Natural killer cell (primary cell): ENCODE measurements at regions not wholly inside any gene's neighbourhood (a gene's known extent, or its start where the extent isn't known, plus 50 kb on each side); places are given as distances from the start of the nearest gene placed in this dataset.

Source experiments
- ATAC-seq, 3 donors: fragments of 150-1000 bp in 2 of 3; fragments of 200-7000 bp in 1 of 3; cut with Tn5 transposase; 1 replicate in 1 of 3; 2 replicates in 2 of 3; pipeline ENCODE4 v1.10.0; 2021; ENCODE audit warnings: mild to moderate bottlenecking in 2 of 3, moderate library complexity in 2 of 3
- DNase-seq, 2 donors: peaks; one replicate each; pipeline versions ENCODE4 v3.0.0 to v3.0.0-alpha.2; 2013 to 2021; ENCODE audit warnings: mixed read lengths in 1 of 2
- H3K27ac ChIP-seq: one replicate; pipeline ENCODE4 v1.5.1; 2013; ENCODE audit warnings: mild to moderate bottlenecking, low read length
- H3K27me3 ChIP-seq: one replicate; pipeline ENCODE4 v1.6.1; 2013; ENCODE audit warnings: low read length; ENCODE audit not compliant: control insufficient read depth, insufficient read depth
- H3K36me3 ChIP-seq: one replicate; pipeline ENCODE4 v1.6.1; 2013; ENCODE audit warnings: low read length; ENCODE audit not compliant: control insufficient read depth, insufficient read depth
- H3K4me1 ChIP-seq: one replicate; pipeline ENCODE4 v1.6.1; 2013; ENCODE audit warnings: low read length; ENCODE audit not compliant: control insufficient read depth, insufficient read depth
- H3K4me3 ChIP-seq: one replicate; pipeline ENCODE4 v1.5.1; 2013; ENCODE audit warnings: low read length
- H3K9me3 ChIP-seq: one replicate; pipeline ENCODE4 v1.6.1; 2013; ENCODE audit warnings: low read length; ENCODE audit not compliant: control insufficient read depth, insufficient read depth
- H3K27ac Mint-ChIP-seq, 2 donors: one replicate each; pipeline ENCODE4 v1.8.0; 2022; ENCODE audit warnings: mild to moderate bottlenecking in 2 of 2, mixed read lengths in 2 of 2, moderate library complexity in 1 of 2
- H3K27me3 Mint-ChIP-seq, 2 donors: one replicate each; pipeline ENCODE4 v1.8.0; 2022; ENCODE audit warnings: low read depth in 2 of 2, mixed read lengths in 2 of 2
- H3K36me3 Mint-ChIP-seq: one replicate; pipeline ENCODE4 v1.8.0; 2022; ENCODE audit warnings: mixed read lengths
- H3K4me1 Mint-ChIP-seq, 2 donors: one replicate each; pipeline ENCODE4 v1.8.0; 2022; ENCODE audit warnings: mixed read lengths in 2 of 2
- H3K4me3 Mint-ChIP-seq: one replicate; pipeline ENCODE4 v1.8.0; 2022; ENCODE audit warnings: mild to moderate bottlenecking, moderate library complexity, mixed read lengths
- H3K9me3 Mint-ChIP-seq, 2 donors: one replicate each; pipeline ENCODE4 v1.8.0; 2022; ENCODE audit warnings: mixed read lengths in 2 of 2
- CTCF ChIP-seq: fragments of 200-600 bp; IDR thresholded peaks from one replicate; pipeline ENCODE4 v1.8.0; 2022; ENCODE audit warnings: antibody characterized with exemption
- WGBS: methylation state at CpG from one replicate; pipeline ENCODE4 v1.1.7; 2013; ENCODE audit warnings: missing lambda C conversion rate; ENCODE audit not compliant: insufficient coverage; 5-methylcytosine and 5-hydroxymethylcytosine counted together
- intact Hi-C: fragments of 100-400 bp; cut with micrococcal nuclease; formaldehyde crosslinking; loops from one replicate; pipeline ENCODE4 v1.14.2; 2022

- Histone ChIP-seq H3K4me3 (no peak overlapping the region), H3K9me3 (no peaks in the 10 kb centered on the region), H3K27me3 (no peaks in the 10 kb centered on the region), H3K4me1 (no peaks in the 10 kb centered on the region), H3K27ac (no peak overlapping the region), H3K36me3 (no peaks in the 10 kb centered on the region)
- intact Hi-C loops: no loop called here
- DNase-seq (no peak), ATAC-seq (no peak)
- Mint-ChIP-seq H3K27me3 (no peaks in the 10 kb centered on the region), H3K36me3 (no peaks in the 10 kb centered on the region), H3K27ac (no peak overlapping the region), H3K9me3 (peaks cover 0 to 2% of the 10 kb centered on the region in 2 donors), H3K4me1 (no peaks in the 10 kb centered on the region), H3K4me3 (no peak overlapping the region)
- 57% methylated on average over 1 of the region's 6 CpGs for WGBS
- no peak for TF ChIP-seq CTCF
Measured at GRCh38 chr6:140485740-140486449, 1111.4 kb upstream of the CITED2 start.

DNA sequence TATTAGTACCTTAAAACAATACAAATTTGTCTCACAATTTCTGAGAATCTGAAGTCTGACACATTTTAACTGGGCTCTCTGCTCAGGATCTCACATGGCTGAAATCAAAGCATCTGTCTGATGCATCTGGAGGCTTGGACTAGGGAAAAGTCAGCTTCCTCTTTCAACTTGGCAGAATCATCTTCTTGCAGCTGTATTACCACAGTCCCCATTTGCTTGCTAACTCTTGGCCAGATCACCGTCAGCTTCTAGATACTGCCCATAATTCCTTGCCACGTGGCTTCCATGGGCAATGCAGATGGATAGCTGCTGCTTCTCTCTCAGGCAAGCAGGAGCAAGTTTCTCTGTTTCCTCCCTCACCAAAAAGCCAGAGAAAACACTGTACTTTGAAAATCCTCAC lies 1106.4 kb upstream of the CITED2 start:
- TF ChIP-seq CTCF: no peak
- intact Hi-C loops: no loop called here
- Mint-ChIP-seq H3K9me3 (peaks cover 0 to 2% of the 10 kb centered on the region in 2 donors), H3K27me3 (no peaks in the 10 kb centered on the region), H3K36me3 (no peaks in the 10 kb centered on the region), H3K4me3 (no peak overlapping the region), H3K27ac (no peak overlapping the region), H3K4me1 (no peaks in the 10 kb centered on the region)
- no peak overlapping the region for H3K4me3 ChIP-seq
- no peaks in the 10 kb centered on the region for H3K27me3 ChIP-seq
- H3K9me3 ChIP-seq: no peaks in the 10 kb centered on the region
- no peak overlapping the region for H3K27ac ChIP-seq
- no peaks in the 10 kb centered on the region for H3K4me1 ChIP-seq
- H3K36me3 ChIP-seq: no peaks in the 10 kb centered on the region
- DNase-seq (no peak), ATAC-seq (no peak)
- 30% methylated on average over 2 of the region's 2 CpGs for WGBS

DNA sequence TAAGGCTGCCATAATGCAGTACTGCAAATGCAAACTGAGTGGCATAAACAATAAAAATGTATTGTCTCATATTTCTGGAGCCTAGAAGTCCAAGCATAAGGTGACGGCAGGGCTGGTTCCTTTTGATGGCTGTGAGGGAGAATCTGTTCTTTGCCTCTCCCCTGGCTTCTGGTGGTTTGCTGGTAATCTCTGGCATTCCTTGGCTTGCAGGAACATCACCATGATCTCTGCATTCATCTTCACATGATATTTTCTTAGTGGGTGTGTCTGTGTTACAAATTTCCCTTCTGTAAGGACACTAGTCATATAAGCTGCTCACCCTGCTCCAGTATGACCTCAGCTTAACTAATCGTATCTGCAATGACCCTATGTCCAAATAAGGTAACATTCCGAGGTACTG lies 1104.2 kb upstream of the CITED2 start:
- 100% methylated on average over 1 of the region's 3 CpGs for WGBS
- Mint-ChIP-seq H3K9me3 (peaks cover 0 to 2% of the 10 kb centered on the region in 2 donors), H3K27ac (no peak overlapping the region), H3K4me3 (no peak overlapping the region), H3K36me3 (no peaks in the 10 kb centered on the region), H3K27me3 (no peaks in the 10 kb centered on the region), H3K4me1 (no peaks in the 10 kb centered on the region)
- DNase-seq (no peak), ATAC-seq (no peak)
- no peak overlapping the region for H3K4me3 ChIP-seq
- H3K4me1 ChIP-seq: no peaks in the 10 kb centered on the region
- no peak for TF ChIP-seq CTCF
- intact Hi-C loops: no loop called here
- no peak overlapping the region for H3K27ac ChIP-seq
- no peaks in the 10 kb centered on the region for H3K36me3 ChIP-seq
- H3K9me3 ChIP-seq: no peaks in the 10 kb centered on the region
- no peaks in the 10 kb centered on the region for H3K27me3 ChIP-seq

- Mint-ChIP-seq H3K27me3 (no peaks in the 10 kb centered on the region), H3K36me3 (no peaks in the 10 kb centered on the region), H3K4me1 (no peaks in the 10 kb centered on the region), H3K9me3 (peaks cover 0 to 4% of the 10 kb centered on the region in 2 donors), H3K4me3 (no peak overlapping the region), H3K27ac (no peak overlapping the region)
- no peaks in the 10 kb centered on the region for H3K4me1 ChIP-seq
- intact Hi-C loops: no loop called here
- H3K27me3 ChIP-seq: no peaks in the 10 kb centered on the region
- ATAC-seq (no peak), DNase-seq (no peak)
- no peaks in the 10 kb centered on the region for H3K36me3 ChIP-seq
- H3K27ac ChIP-seq: no peak overlapping the region
- 90% methylated on average over 2 of the region's 2 CpGs for WGBS
- H3K9me3 ChIP-seq: no peaks in the 10 kb centered on the region
- H3K4me3 ChIP-seq: no peak overlapping the region
- no peak for TF ChIP-seq CTCF
Measured at GRCh38 chr6:140475086-140475485, 1100.6 kb upstream of the CITED2 start.
